NCI-H510A (cell line): ENCODE measurements at regions not wholly inside any gene's neighbourhood (a gene's known extent, or its start where the extent isn't known, plus 50 kb on each side); places are given as distances from the start of the nearest gene placed in this dataset.

Experiments
- DNase-seq: peaks from one replicate; lab custom pipeline; 2025; lab: John Stamatoyannopoulos, UW

GRCh38 chr5:175765858-175766257 is 105.5 kb upstream of the CPLX2 start:
- DNase-seq: no peak

GRCh38 chr5:175766963-175767362 is 104.4 kb upstream of the CPLX2 start:
- no peak for DNase-seq

GRCh38 chr5:175772747-175773533 is 98.4 kb upstream of the CPLX2 start:
- DNase-seq: no peak

- no peak for DNase-seq
Observed at GRCh38 chr5:175773534-175774070, 97.8 kb upstream of the CPLX2 start.

- DNase-seq: no peak
Observed at GRCh38 chr5:175775416-175775815, 96.0 kb upstream of the CPLX2 start.

- no peak for DNase-seq
Observed at GRCh38 chr5:175778951-175779503, 92.4 kb upstream of the CPLX2 start.

GRCh38 chr5:175783739-175784138 is 87.6 kb upstream of the CPLX2 start:
- no peak for DNase-seq

- DNase-seq: no peak
Observed at GRCh38 chr5:175784230-175784629, 87.1 kb upstream of the CPLX2 start.

- no peak for DNase-seq
Observed at GRCh38 chr5:175785681-175786080, 85.7 kb upstream of the CPLX2 start.

GRCh38 chr5:175788155-175788787 is 83.1 kb upstream of the CPLX2 start:
- no peak for DNase-seq

- DNase-seq: no peak
Observed at GRCh38 chr5:175789670-175790069, 81.7 kb upstream of the CPLX2 start.

- DNase-seq: no peak
Observed at GRCh38 chr5:175790796-175791195, 80.6 kb upstream of the CPLX2 start.

GRCh38 chr5:175795959-175796358 is 75.4 kb upstream of the CPLX2 start:
- no peak for DNase-seq

GRCh38 chr5:175796536-175797499 is 74.6 kb upstream of the CPLX2 start:
- no peak for DNase-seq

- DNase-seq: peak; percentile 61
Observed at GRCh38 chr5:175797521-175798038, 73.8 kb upstream of the CPLX2 start.

- no peak for DNase-seq
Observed at GRCh38 chr5:175798626-175799025, 72.8 kb upstream of the CPLX2 start.

GRCh38 chr5:175800656-175801081 is 70.7 kb upstream of the CPLX2 start:
- no peak for DNase-seq

GRCh38 chr5:175802361-175802760 is 69.0 kb upstream of the CPLX2 start:
- DNase-seq: no peak

- no peak for DNase-seq
Observed at GRCh38 chr5:175803254-175803653, 68.1 kb upstream of the CPLX2 start.

- no peak for DNase-seq
Observed at GRCh38 chr5:175803736-175804454, 67.5 kb upstream of the CPLX2 start.
